HEK293 (cell line): ENCODE measurements at regions not wholly inside any gene's neighbourhood (a gene's known extent, or its start where the extent isn't known, plus 50 kb on each side); places are given as distances from the start of the nearest gene placed in this dataset.
"Not testable (repeated sequence)": the region's sequence is repeated elsewhere in the genome, so short reads cannot be mapped to it uniquely, and the experiment has no call there.

Experiments
- KLF16 ChIP-seq: fragments of 450-650 bp; formaldehyde crosslinking; IDR thresholded peaks from 2 replicates; pipeline ENCODE4 v1.5.1; 2017; ENCODE audit warnings: missing biosample characterization, missing genetic modification characterization
- MZF1 ChIP-seq: fragments of 450-650 bp; formaldehyde crosslinking; IDR thresholded peaks from 2 replicates; pipeline ENCODE4 v1.5.1; 2017; ENCODE audit warnings: missing biosample characterization, missing genetic modification characterization, borderline replicate concordance
- YY1 ChIP-seq: fragments of 450-650 bp; formaldehyde crosslinking; IDR thresholded peaks from 2 replicates; pipeline ENCODE4 v1.5.1; 2018; ENCODE audit warnings: missing biosample characterization, missing genetic modification characterization
- ZBTB20 ChIP-seq: fragments of 450-650 bp; formaldehyde crosslinking; IDR thresholded peaks from 2 replicates; pipeline ENCODE4 v1.5.1; 2016; ENCODE audit warnings: missing biosample characterization, missing genetic modification characterization
- ZBTB21 ChIP-seq: fragments of 450-650 bp; formaldehyde crosslinking; IDR thresholded peaks from 2 replicates; pipeline ENCODE4 v1.5.1; 2017; ENCODE audit warnings: missing biosample characterization, missing genetic modification characterization
- ZNF24 ChIP-seq: fragments of 450-650 bp; formaldehyde crosslinking; IDR thresholded peaks from 2 replicates; pipeline ENCODE4 v1.5.1; 2016; ENCODE audit warnings: missing biosample characterization, missing genetic modification characterization
- ZNF48 ChIP-seq: fragments of 450-650 bp; formaldehyde crosslinking; IDR thresholded peaks from 2 replicates; pipeline ENCODE4 v1.5.1; 2016; ENCODE audit warnings: missing biosample characterization, missing genetic modification characterization
- ZNF623 ChIP-seq: fragments of 450-650 bp; formaldehyde crosslinking; IDR thresholded peaks from 2 replicates; pipeline ENCODE4 v1.5.1; 2016; ENCODE audit warnings: missing biosample characterization, missing genetic modification characterization
- ZNF629 ChIP-seq: fragments of 450-650 bp; formaldehyde crosslinking; IDR thresholded peaks from 2 replicates; pipeline ENCODE4 v1.5.1; 2017; ENCODE audit warnings: missing biosample characterization, missing genetic modification characterization
- ZNF76 ChIP-seq: fragments of 450-650 bp; formaldehyde crosslinking; IDR thresholded peaks from 2 replicates; pipeline ENCODE4; 2016; ENCODE audit warnings: low read depth, missing biosample characterization, missing genetic modification characterization, borderline replicate concordance
- TF ChIP-seq, protein P1 (sequence below): fragments of 450-650 bp; formaldehyde crosslinking; IDR thresholded peaks from 2 replicates; pipeline ENCODE4 v1.5.1; 2016; ENCODE audit warnings: missing biosample characterization, missing genetic modification characterization
- TF ChIP-seq, protein P2 (sequence below): fragments of 450-650 bp; formaldehyde crosslinking; IDR thresholded peaks from 2 replicates; pipeline ENCODE4 v1.5.1; 2016; ENCODE audit warnings: missing biosample characterization, missing genetic modification characterization
- TF ChIP-seq, protein P3 (sequence below): fragments of 450-650 bp; formaldehyde crosslinking; IDR thresholded peaks from 2 replicates; pipeline ENCODE4 v1.5.1; 2017; ENCODE audit warnings: missing biosample characterization, missing genetic modification characterization
- TF ChIP-seq, protein P4 (sequence below): fragments of 450-650 bp; formaldehyde crosslinking; IDR thresholded peaks from 2 replicates; pipeline ENCODE4 v1.5.1; 2016; ENCODE audit warnings: missing biosample characterization, missing genetic modification characterization

DNA sequence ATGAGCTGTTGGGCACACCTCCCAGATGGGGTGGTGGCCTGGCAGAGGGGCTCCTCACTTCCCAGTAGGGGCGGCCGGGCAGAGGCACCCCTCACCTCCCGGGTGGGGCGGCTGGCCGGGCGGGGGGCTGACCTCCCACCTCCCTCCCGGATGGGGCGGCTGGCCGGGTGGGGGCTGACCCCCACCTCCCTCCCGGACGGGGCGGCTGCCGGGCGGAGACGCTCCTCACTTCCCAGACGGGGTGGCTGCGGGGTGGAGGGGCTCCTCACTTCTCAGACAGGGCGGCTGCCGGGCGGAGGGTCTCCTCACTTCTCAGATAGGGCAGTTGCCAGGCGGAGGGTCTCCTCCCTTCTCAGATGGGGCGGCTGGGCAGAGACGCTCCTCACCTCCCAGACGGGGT, 820.0 kb downstream of the ZPLD1 start:
- TF ChIP-seq, protein P1, sequence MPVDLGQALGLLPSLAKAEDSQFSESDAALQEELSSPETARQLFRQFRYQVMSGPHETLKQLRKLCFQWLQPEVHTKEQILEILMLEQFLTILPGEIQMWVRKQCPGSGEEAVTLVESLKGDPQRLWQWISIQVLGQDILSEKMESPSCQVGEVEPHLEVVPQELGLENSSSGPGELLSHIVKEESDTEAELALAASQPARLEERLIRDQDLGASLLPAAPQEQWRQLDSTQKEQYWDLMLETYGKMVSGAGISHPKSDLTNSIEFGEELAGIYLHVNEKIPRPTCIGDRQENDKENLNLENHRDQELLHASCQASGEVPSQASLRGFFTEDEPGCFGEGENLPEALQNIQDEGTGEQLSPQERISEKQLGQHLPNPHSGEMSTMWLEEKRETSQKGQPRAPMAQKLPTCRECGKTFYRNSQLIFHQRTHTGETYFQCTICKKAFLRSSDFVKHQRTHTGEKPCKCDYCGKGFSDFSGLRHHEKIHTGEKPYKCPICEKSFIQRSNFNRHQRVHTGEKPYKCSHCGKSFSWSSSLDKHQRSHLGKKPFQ = not testable (repeated sequence)
- TF ChIP-seq ZNF623; MZF1 (tag by site-specific recombination); ZNF76 (tag by site-specific recombination); YY1; KLF16 (tag by site-specific recombination); ZNF48; ZNF629 (tag by site-specific recombination); ZBTB20 (tag by site-specific recombination); ZNF24 (tag by site-specific recombination); ZBTB21 (tag by site-specific recombination): not testable (repeated sequence)
- TF ChIP-seq, protein P2, sequence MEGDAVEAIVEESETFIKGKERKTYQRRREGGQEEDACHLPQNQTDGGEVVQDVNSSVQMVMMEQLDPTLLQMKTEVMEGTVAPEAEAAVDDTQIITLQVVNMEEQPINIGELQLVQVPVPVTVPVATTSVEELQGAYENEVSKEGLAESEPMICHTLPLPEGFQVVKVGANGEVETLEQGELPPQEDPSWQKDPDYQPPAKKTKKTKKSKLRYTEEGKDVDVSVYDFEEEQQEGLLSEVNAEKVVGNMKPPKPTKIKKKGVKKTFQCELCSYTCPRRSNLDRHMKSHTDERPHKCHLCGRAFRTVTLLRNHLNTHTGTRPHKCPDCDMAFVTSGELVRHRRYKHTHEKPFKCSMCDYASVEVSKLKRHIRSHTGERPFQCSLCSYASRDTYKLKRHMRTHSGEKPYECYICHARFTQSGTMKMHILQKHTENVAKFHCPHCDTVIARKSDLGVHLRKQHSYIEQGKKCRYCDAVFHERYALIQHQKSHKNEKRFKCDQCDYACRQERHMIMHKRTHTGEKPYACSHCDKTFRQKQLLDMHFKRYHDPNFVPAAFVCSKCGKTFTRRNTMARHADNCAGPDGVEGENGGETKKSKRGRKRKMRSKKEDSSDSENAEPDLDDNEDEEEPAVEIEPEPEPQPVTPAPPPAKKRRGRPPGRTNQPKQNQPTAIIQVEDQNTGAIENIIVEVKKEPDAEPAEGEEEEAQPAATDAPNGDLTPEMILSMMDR = not testable (repeated sequence)
- TF ChIP-seq, protein P3, sequence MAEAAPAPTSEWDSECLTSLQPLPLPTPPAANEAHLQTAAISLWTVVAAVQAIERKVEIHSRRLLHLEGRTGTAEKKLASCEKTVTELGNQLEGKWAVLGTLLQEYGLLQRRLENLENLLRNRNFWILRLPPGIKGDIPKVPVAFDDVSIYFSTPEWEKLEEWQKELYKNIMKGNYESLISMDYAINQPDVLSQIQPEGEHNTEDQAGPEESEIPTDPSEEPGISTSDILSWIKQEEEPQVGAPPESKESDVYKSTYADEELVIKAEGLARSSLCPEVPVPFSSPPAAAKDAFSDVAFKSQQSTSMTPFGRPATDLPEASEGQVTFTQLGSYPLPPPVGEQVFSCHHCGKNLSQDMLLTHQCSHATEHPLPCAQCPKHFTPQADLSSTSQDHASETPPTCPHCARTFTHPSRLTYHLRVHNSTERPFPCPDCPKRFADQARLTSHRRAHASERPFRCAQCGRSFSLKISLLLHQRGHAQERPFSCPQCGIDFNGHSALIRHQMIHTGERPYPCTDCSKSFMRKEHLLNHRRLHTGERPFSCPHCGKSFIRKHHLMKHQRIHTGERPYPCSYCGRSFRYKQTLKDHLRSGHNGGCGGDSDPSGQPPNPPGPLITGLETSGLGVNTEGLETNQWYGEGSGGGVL (tag by site-specific recombination) = not testable (repeated sequence)
- TF ChIP-seq, protein P4, sequence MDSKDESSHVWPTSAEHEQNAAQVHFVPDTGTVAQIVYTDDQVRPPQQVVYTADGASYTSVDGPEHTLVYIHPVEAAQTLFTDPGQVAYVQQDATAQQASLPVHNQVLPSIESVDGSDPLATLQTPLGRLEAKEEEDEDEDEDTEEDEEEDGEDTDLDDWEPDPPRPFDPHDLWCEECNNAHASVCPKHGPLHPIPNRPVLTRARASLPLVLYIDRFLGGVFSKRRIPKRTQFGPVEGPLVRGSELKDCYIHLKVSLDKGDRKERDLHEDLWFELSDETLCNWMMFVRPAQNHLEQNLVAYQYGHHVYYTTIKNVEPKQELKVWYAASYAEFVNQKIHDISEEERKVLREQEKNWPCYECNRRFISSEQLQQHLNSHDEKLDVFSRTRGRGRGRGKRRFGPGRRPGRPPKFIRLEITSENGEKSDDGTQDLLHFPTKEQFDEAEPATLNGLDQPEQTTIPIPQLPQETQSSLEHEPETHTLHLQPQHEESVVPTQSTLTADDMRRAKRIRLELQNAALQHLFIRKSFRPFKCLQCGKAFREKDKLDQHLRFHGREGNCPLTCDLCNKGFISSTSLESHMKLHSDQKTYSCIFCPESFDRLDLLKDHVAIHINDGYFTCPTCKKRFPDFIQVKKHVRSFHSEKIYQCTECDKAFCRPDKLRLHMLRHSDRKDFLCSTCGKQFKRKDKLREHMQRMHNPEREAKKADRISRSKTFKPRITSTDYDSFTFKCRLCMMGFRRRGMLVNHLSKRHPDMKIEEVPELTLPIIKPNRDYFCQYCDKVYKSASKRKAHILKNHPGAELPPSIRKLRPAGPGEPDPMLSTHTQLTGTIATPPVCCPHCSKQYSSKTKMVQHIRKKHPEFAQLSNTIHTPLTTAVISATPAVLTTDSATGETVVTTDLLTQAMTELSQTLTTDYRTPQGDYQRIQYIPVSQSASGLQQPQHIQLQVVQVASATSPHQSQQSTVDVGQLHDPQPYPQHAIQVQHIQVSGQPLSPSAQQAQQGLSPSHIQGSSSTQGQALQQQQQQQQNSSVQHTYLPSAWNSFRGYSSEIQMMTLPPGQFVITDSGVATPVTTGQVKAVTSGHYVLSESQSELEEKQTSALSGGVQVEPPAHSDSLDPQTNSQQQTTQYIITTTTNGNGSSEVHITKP = not testable (repeated sequence)
